Neural progenitor cell (in vitro differentiated cells): ENCODE measurements at regions not wholly inside any gene's neighbourhood (a gene's known extent, or its start where the extent isn't known, plus 50 kb on each side); places are given as distances from the start of the nearest gene placed in this dataset.

ENCODE experiments used
- DNase-seq: peaks from one replicate; pipeline ENCODE4 v3.0.0-alpha.2; 2016; ENCODE audit warnings: low spot score
- H2AFZ ChIP-seq: fragments of 200-600 bp; sonication (generic); replicated peaks from 2 replicates; pipeline ENCODE4 v1.6.1; 2016; ENCODE audit warnings: antibody characterized with exemption
- H3F3A ChIP-seq: fragments of 200-600 bp; sonication (generic); 2 replicates; pipeline ENCODE4 v1.6.1; 2016; ENCODE audit warnings: antibody characterized with exemption, low read depth
- H3K27ac ChIP-seq: fragments of 200-600 bp; sonication (generic); 2 replicates; pipeline ENCODE4 v1.5.1; 2016; ENCODE audit warnings: mild to moderate bottlenecking
- H3K27me3 ChIP-seq: fragments of 200-600 bp; sonication (generic); 2 replicates; pipeline ENCODE4 v1.6.1; 2016; ENCODE audit warnings: mild to moderate bottlenecking, moderate library complexity
- H3K36me3 ChIP-seq: fragments of 200-600 bp; sonication (generic); 2 replicates; pipeline ENCODE4 v1.5.1; 2016
- H3K4me1 ChIP-seq: fragments of 200-600 bp; sonication (generic); 2 replicates; pipeline ENCODE4 v1.6.1; 2016; ENCODE audit warnings: mixed run types
- H3K4me2 ChIP-seq: fragments of 200-600 bp; sonication (generic); 2 replicates; pipeline ENCODE4 v1.6.1; 2016
- H3K4me3 ChIP-seq: fragments of 200-600 bp; sonication (generic); 2 replicates; pipeline ENCODE4 v1.5.1; 2016
- H3K79me2 ChIP-seq: fragments of 200-600 bp; sonication (generic); 2 replicates; pipeline ENCODE4 v1.6.1; 2016; ENCODE audit warnings: low read depth
- H3K9ac ChIP-seq: fragments of 200-600 bp; sonication (generic); 2 replicates; pipeline ENCODE4 v1.6.1; 2016
- H3K9me3 ChIP-seq: fragments of 200-600 bp; sonication (generic); 2 replicates; pipeline ENCODE4 v1.5.1; 2016; ENCODE audit warnings: low read depth
- H4K20me1 ChIP-seq: fragments of 200-600 bp; sonication (generic); 2 replicates; pipeline ENCODE4 v1.6.1; 2016; ENCODE audit warnings: low read depth
- H3K27ac Mint-ChIP-seq: 3 replicates; pipeline ENCODE4 v1.8.0; 2021; ENCODE audit warnings: mixed read lengths
- H3K27me3 Mint-ChIP-seq: 2 replicates; pipeline ENCODE4 v1.8.0; 2022; ENCODE audit warnings: low read depth, mild to moderate bottlenecking, inconsistent platforms, moderate library complexity, mixed read lengths; ENCODE audit not compliant: insufficient read depth
- H3K36me3 Mint-ChIP-seq: 3 replicates; pipeline ENCODE4 v1.8.0; 2021; ENCODE audit warnings: mixed read lengths
- H3K4me1 Mint-ChIP-seq: 3 replicates; pipeline ENCODE4 v1.8.0; 2021; ENCODE audit warnings: mixed read lengths
- H3K4me3 Mint-ChIP-seq: 3 replicates; pipeline ENCODE4 v1.8.0; 2021; ENCODE audit warnings: mild to moderate bottlenecking, moderate library complexity, mixed read lengths
- H3K9me3 Mint-ChIP-seq: 3 replicates; pipeline ENCODE4 v1.8.0; 2020; ENCODE audit warnings: mixed read lengths
- CTCF ChIP-seq: fragments of 200-600 bp; sonication (generic); IDR thresholded peaks from 2 replicates; pipeline ENCODE4 v1.5.1; 2017; ENCODE audit warnings: antibody characterized with exemption, mild to moderate bottlenecking
- EZH2 ChIP-seq: fragments of 200-600 bp; sonication (generic); IDR thresholded peaks from 2 replicates; pipeline ENCODE4 v1.6.1; 2017; ENCODE audit warnings: antibody characterized with exemption, mild to moderate bottlenecking, moderate library complexity
- EZH2phosphoT487 ChIP-seq: fragments of 200-600 bp; sonication (generic); IDR thresholded peaks from 2 replicates; pipeline ENCODE4 v1.6.1; 2017; ENCODE audit warnings: antibody characterized with exemption

DNA sequence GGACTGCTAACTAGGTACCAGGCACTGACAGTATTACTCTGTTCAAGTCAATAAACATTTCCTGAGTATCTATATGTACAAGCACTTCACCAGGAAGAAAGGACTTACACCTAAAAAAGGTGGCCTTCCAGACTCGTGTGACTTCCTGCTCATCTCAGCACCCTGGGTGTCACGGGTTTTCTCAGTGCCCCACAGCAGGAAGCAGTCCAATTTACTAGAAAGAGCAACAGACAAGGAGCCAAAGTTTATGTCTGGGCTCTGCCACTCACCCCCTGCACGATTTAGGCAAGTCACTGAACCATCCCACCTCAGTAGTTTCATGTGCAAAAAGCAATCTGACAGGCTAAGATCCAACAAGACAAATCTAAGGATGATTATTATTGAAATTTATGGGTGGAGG is 92.4 kb downstream of the TMEM215 start:
- Mint-ChIP-seq H3K36me3 (no peaks in the 10 kb centered on the region), H3K27ac (no peak overlapping the region), H3K27me3 (peaks cover 6% of the 10 kb centered on the region), H3K4me1 (no peaks in the 10 kb centered on the region), H3K9me3 (no peaks in the 10 kb centered on the region), H3K4me3 (no peak overlapping the region)
- Histone ChIP-seq H3K9me3 (no peaks in the 10 kb centered on the region), H3K36me3 (no peaks in the 10 kb centered on the region), H3K4me2 (no peak overlapping the region), H3K27ac (no peak overlapping the region), H3K4me1 (no peaks in the 10 kb centered on the region), H3K9ac (no peak overlapping the region), H4K20me1 (no peaks in the 10 kb centered on the region), H2AFZ (no peak overlapping the region), H3K27me3 (no peaks in the 10 kb centered on the region), H3F3A (no peaks in the 10 kb centered on the region), H3K79me2 (no peaks in the 10 kb centered on the region), H3K4me3 (no peak overlapping the region)
- no peak for DNase-seq
- no peak for TF ChIP-seq CTCF
- TF ChIP-seq EZH2phosphoT487 = no peak
- no peak for TF ChIP-seq EZH2

GRCh38 chr9:32877103-32877502 is 93.8 kb downstream of the TMEM215 start:
- H3K9me3 Mint-ChIP-seq = no peaks in the 10 kb centered on the region
- Histone ChIP-seq H3K79me2 (no peaks in the 10 kb centered on the region), H3K9ac (no peak overlapping the region), H3K4me3 (no peak overlapping the region), H3K4me1 (no peaks in the 10 kb centered on the region), H4K20me1 (no peaks in the 10 kb centered on the region), H3K36me3 (no peaks in the 10 kb centered on the region), H3K27me3 (no peaks in the 10 kb centered on the region), H3K9me3 (no peaks in the 10 kb centered on the region), H2AFZ (no peak overlapping the region), H3K27ac (no peak overlapping the region), H3K4me2 (no peak overlapping the region), H3F3A (no peaks in the 10 kb centered on the region)
- DNase-seq = no peak
- H3K27ac Mint-ChIP-seq = no peak overlapping the region
- H3K36me3 Mint-ChIP-seq = no peaks in the 10 kb centered on the region
- no peaks in the 10 kb centered on the region for H3K4me1 Mint-ChIP-seq
- no peak for TF ChIP-seq CTCF
- no peak for TF ChIP-seq EZH2
- TF ChIP-seq EZH2phosphoT487 = no peak
- H3K4me3 Mint-ChIP-seq = no peak overlapping the region
- H3K27me3 Mint-ChIP-seq = peaks cover 6% of the 10 kb centered on the region

GRCh38 chr9:32877639-32878217 is 94.4 kb downstream of the TMEM215 start:
- no peak overlapping the region for H3K27ac ChIP-seq
- Mint-ChIP-seq H3K36me3 (no peaks in the 10 kb centered on the region), H3K27me3 (peaks cover 6% of the 10 kb centered on the region), H3K4me3 (no peak overlapping the region), H3K4me1 (no peaks in the 10 kb centered on the region), H3K9me3 (no peaks in the 10 kb centered on the region), H3K27ac (no peak overlapping the region)
- H3F3A ChIP-seq = no peaks in the 10 kb centered on the region
- no peaks in the 10 kb centered on the region for H3K27me3 ChIP-seq
- no peaks in the 10 kb centered on the region for H3K79me2 ChIP-seq
- no peak overlapping the region for H3K9ac ChIP-seq
- H3K4me3 ChIP-seq = no peak overlapping the region
- no peaks in the 10 kb centered on the region for H3K36me3 ChIP-seq
- H4K20me1 ChIP-seq = no peaks in the 10 kb centered on the region
- no peak overlapping the region for H2AFZ ChIP-seq
- TF ChIP-seq EZH2phosphoT487 (no peak), EZH2 (no peak), CTCF (no peak)
- no peak overlapping the region for H3K4me2 ChIP-seq
- no peaks in the 10 kb centered on the region for H3K4me1 ChIP-seq
- no peak for DNase-seq
- no peaks in the 10 kb centered on the region for H3K9me3 ChIP-seq
